ENCODE measurements at regions not wholly inside any gene's neighbourhood (a gene's known extent, or its start where the extent isn't known, plus 50 kb on each side); places are given as distances from the start of the nearest gene placed in this dataset.

DNA sequence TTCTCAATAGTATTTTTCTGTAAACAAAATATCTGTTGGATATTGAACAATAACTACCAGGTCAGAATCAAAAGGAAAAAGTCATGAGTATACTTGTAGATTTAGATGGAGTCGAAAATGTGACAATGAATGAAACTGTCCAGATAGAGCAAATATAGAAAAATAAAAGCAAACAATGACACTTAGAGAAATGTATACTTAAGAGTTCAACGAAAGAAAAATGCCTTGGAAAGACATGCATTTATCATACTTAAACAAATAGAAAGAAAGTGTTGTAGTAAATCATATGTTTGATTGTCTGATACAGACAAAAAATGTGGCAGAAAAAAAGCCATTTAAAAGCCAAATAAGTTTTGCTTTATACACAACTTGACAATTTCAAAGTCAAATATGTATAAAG, 571.2 kb upstream of the MGAT4C start:
- TF ChIP-seq POLR2A (IDR thresholded peaks at IDR 0.05) (no peak), EP300 (IDR thresholded peaks at IDR 0.05) (no peak)
